ENCODE measurements at regions not wholly inside any gene's neighbourhood (a gene's known extent, or its start where the extent isn't known, plus 50 kb on each side); places are given as distances from the start of the nearest gene placed in this dataset.

DNA sequence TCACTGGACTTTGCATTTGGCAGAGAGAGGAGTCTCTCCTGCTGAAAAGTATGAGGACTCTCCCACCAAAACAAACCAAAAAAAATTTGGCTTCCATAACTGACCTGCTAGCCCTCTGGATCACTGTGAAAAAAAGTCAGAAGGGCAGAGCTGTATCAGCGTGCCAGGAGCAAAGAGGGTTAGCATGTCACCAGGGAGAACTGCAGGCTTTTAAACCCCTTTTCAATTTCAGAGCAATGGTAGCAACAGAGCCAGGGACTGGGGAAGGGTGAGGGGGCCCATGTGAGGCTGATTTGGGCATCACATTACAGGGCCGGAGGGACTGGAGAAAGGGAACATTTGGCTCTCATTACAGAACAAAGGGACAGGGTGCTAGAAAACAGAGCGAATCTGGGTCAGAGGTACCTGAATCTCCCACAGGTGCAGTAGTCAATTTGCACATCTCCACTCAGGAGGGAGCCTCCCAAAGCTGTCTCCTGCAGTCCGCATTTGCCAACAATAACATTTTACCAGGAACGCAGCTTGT is 185.7 kb upstream of the EYA4 start (continued):
- TF ChIP-seq ASH2L (IDR thresholded peaks at IDR 0.05; ENCODE audit: low read length) (peak; percentile 70), KDM5A (IDR thresholded peaks at IDR 0.05; ENCODE audit: low read length) (no peak), SP1 (IDR thresholded peaks at IDR 0.05; ENCODE audit: low read depth, low read length) (peak; percentile 56; the same call in 1 of the 2 replicates), YY1 (IDR thresholded peaks at IDR 0.05; ENCODE audit: low read depth, low read length) (no peak)

Data from H1 (cell line).